Fibroblast of pulmonary artery (primary cell): ENCODE measurements at regions not wholly inside any gene's neighbourhood (a gene's known extent, or its start where the extent isn't known, plus 50 kb on each side); places are given as distances from the start of the nearest gene placed in this dataset.
"Not testable (repeated sequence)": the region's sequence is repeated elsewhere in the genome, so short reads cannot be mapped to it uniquely, and the experiment has no call there.

Source experiments
- DNase-seq: peaks from one replicate; pipeline ENCODE4 v3.0.0-alpha.2; 2010; ENCODE audit warnings: low read depth
- H3K4me3 ChIP-seq: replicated peaks from 2 replicates; pipeline ENCODE4 v1.5.1; 2011; ENCODE audit warnings: low read depth, mild to moderate bottlenecking, control low read depth, low read length, moderate library complexity
- TF ChIP-seq, protein P1 (sequence below): IDR thresholded peaks from 2 replicates; pipeline ENCODE4 v1.5.1; 2011; ENCODE audit warnings: mild to moderate bottlenecking, control low read depth, low read length, inconsistent platforms; ENCODE audit errors: missing control alignments

GRCh38 chr5:156076912-156077311 lies 250.1 kb upstream of the SGCD start:
- no peak overlapping the region for H3K4me3 ChIP-seq
- TF ChIP-seq, protein P1, sequence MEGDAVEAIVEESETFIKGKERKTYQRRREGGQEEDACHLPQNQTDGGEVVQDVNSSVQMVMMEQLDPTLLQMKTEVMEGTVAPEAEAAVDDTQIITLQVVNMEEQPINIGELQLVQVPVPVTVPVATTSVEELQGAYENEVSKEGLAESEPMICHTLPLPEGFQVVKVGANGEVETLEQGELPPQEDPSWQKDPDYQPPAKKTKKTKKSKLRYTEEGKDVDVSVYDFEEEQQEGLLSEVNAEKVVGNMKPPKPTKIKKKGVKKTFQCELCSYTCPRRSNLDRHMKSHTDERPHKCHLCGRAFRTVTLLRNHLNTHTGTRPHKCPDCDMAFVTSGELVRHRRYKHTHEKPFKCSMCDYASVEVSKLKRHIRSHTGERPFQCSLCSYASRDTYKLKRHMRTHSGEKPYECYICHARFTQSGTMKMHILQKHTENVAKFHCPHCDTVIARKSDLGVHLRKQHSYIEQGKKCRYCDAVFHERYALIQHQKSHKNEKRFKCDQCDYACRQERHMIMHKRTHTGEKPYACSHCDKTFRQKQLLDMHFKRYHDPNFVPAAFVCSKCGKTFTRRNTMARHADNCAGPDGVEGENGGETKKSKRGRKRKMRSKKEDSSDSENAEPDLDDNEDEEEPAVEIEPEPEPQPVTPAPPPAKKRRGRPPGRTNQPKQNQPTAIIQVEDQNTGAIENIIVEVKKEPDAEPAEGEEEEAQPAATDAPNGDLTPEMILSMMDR: no peak

DNA sequence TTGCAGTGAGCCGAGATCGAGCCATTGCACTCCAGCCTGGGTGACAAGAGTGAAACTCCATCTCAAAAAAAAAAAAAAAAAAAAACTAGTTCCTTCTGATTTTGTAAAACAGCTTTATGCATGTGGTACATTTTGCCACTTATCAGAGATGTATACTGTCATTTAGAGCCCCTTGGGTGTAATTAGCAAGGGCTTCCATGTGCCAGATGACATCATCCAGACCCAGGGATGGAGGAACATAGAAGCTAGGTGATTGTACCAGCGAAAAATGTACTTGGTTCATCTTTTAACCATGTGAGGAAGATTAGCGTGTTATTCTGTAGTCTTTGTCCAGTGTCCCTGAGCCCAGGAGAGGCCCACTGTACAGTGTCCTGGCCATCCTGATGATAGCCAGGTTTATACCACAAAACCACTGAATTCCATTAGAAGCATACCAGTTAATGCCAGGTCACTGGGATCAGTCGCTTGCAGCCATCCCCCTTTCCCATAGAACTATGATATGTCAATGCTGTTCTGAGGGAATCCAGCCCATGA lies 239.3 kb upstream of the SGCD start:
- DNase-seq: no peak
- TF ChIP-seq, protein P1: no peak
- H3K4me3 ChIP-seq: no peak overlapping the region

More at GRCh38 chr5:156076912-156077311, 250.1 kb upstream of the SGCD start:
- DNase-seq: no peak

DNA sequence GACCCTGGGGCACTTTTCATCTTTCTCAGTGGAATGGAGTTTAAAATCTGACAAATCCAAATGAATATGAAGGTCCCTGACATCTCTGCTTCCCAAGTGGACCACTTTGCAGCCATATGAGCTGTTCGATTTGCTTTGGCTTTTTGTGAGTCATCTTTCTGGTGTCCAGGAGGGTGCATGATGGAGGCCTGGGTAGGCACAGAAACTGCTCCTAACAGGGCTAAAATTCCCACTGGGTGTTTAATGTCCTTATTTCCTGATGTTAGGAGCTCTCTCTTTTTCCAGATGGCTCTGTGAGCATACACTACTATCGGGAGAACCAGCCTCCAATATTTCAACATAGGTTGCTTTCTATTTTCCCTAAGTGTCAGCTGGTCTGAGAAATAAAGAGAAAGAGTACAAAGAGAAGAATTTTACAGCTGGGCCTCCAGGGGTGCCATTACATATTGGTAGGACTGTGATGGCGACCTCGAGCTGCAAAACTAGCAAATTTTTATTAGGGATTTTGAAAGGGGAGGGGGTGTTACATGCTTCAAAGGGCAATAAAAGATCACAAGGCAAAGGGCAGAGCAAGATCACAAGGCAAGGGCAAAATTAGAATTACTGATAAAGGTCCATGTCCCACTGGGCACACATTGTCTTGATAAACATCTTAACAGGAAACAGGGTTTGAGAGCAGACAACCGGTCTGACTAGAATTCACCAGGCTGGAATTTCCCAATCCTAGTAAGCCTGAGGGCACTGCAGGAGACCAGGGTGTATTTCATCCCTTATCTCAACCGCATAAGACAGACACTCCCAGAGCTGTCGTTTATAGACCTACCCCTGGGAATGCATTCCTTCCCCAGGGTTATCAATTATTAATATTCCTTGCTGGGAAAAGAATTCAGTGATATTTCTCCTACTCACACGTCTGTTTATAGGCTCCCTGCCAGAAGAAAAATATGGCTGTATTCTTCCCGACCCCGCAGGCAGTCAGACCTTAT lies 236.7 kb upstream of the SGCD start:
- DNase-seq, H3K4me3 ChIP-seq: not testable (repeated sequence)

DNA sequence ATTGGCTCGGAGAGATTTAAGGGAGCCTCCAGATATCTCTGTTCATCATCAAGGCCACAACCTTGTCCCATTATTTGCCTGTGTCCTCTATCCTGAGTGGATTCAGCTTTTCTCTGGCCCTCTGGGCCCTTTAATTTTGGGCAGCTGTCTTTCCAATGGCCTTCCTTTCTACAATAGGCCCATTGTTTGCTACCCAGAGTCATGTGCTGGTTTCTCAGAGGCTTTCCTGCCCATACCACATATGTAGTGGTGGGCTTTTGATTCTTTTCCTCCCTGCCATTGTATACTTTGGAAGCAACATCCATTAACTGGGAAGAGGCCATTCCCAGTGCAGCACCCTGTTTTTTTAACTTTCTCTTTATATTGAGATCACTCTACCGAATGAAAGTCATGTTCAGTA lies 233.9 kb upstream of the SGCD start:
- no peak for DNase-seq
- H3K4me3 ChIP-seq: no peak overlapping the region
- TF ChIP-seq, protein P1: no peak

GRCh38 chr5:156094001-156094400 lies 233.0 kb upstream of the SGCD start:
- H3K4me3 ChIP-seq: no peak overlapping the region
- DNase-seq: no peak
- TF ChIP-seq, protein P1: no peak

DNA sequence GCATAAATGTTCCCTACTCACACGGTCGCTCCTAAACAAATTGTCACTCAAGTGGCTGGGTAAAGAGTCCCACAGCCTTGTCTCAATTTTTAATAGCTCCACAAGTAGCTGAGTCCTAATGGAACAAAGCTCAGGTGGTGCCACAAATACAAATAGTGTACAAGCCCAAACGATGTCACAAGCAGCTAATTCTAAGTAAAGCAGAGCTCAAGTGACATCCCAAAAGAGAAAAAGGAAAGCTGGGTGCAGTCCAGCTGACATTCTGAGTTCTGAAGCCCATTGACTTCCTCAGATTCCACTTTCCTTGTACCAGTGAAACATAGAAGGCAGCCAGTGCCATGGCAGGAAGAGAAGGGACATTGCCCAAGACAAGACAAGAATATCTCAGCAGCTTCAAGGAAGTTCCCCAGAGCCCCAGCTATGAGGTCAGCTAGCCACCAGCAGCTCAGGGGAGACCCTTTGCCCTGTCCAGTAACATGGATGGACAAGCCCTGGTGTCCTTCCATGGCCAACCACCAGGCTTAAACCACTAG lies 231.2 kb upstream of the SGCD start:
- no peak overlapping the region for H3K4me3 ChIP-seq
- DNase-seq: no peak
- TF ChIP-seq, protein P1: no peak

- no peak for DNase-seq
- TF ChIP-seq, protein P1: no peak
- no peak overlapping the region for H3K4me3 ChIP-seq
These were observed 230.7 kb upstream of the SGCD start for GRCh38 chr5:156096259-156096658.
